GM19025 (cell line): ENCODE measurements at regions not wholly inside any gene's neighbourhood (a gene's known extent, or its start where the extent isn't known, plus 50 kb on each side); places are given as distances from the start of the nearest gene placed in this dataset.

ENCODE experiments used
- ATAC-seq: cut with Tn5 transposase; IDR thresholded peaks from one replicate; pipeline ENCODE4 v1.9.1; 2021; ENCODE audit warnings: mild to moderate bottlenecking, low read depth, moderate library complexity; ENCODE audit not compliant: unreplicated experiment

- ATAC-seq = no peak
Measured at GRCh38 chr15:96262097-96262496, 68.4 kb upstream of the NR2F2 start.

- no peak for ATAC-seq
Measured at GRCh38 chr15:96262549-96263489, 67.7 kb upstream of the NR2F2 start.

DNA sequence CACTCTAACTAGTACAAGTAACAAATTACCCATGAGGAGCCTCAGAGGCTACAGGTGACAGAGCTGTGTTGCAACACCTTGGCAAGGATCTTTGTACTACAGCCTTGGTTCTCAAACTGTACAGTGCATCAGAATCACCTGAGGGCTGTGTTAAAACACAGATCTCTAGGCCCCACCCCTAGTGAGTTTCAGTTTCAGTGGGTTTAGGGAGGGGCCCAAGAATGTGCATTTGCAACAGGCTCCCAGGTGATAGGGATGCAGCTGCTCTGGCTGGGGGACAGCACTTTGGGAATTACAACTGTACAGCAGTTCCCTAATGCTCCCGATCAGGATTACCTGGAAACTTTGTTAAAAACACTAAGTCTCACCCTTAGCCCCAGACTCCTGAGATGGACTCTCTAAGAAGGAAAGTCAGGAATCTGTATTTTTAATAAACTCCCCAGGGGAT, 66.1 kb upstream of the NR2F2 start:
- no peak for ATAC-seq

- no peak for ATAC-seq
Measured at GRCh38 chr15:96264801-96265515, 65.5 kb upstream of the NR2F2 start.

- no peak for ATAC-seq
Measured at GRCh38 chr15:96266456-96266855, 64.0 kb upstream of the NR2F2 start.

DNA sequence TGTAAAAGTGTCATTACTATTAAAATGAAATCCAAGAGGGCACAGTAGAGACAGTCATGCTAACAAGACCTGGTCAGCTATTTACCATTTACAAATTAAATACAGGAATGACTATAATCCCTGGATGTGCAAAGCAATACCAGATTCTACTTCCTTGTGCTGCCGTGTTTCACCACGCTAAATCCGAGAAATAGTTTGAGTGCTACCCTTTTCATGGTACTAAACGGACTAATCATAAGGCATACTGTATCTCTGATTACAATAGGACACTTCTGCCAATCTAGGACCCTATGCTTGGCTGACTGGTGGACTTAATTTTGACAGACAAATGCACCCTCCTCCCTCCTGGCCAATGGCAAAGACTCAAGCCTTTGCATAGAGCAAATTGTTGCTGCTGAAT, 63.0 kb upstream of the NR2F2 start:
- no peak for ATAC-seq

DNA sequence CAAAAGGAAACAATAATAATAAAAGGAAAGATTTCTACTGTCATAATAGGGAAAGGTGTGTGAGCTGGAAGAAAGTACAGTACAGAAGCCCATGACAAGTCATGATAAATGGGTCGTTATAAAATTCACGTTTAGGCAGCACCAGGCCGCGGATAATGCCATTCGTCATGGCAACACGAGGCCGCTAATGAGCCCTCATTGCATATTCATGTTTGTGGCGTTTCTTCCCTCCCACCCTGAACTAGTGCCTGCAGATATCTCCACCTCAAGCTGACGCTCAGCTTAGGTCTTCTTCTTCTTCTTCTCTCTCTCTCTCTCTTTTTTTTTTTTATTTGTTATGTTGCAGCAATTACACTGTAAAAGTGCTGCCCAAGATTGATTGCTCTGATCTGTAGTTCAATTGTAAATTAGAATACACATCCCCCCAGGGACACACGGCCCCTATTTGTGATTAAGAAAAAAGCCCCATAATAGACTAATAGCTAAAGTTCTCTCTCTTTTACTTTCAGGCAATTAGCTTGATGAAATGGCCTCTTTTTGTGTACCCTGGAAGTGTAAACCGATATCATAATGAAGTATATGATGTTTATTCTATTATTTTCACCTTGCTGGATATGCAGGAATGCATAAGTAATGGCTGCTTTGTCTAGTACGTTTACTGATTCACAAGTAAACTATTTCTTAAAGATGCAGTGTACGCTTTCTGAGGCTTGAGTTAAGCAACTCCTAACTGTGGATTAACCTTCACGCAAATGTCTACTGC, 61.9 kb upstream of the NR2F2 start:
- no peak for ATAC-seq

DNA sequence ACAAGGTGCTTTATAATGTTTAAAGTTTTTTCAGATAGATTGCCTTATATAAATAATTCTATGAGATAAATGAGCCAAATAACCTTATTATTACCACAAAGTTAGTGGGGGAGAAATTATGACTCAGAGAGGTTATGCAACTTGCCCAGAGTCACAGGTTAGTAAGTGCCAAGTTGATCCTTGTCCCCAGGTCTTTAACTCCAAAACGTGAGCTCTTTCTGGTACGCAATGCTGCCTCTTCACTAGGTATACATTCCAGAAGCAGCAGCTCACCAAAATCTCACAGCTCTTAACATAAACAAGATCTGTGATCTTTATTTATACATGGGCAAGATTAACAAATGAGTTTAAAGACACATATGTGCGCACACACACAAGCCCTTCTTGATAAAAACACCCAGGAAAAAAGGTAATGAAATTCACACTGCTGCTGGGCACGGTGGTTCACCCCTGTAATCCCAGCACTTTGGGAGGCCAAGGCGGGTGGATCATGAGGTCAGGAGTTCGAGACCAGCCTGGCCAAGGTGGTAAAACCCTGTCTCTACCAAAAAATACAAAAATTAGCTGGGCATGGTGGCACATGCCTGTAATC, 59.8 kb upstream of the NR2F2 start:
- ATAC-seq = no peak

GRCh38 chr15:96272427-96272826, 58.1 kb upstream of the NR2F2 start:
- ATAC-seq = no peak

- ATAC-seq = no peak
Measured at GRCh38 chr15:96273317-96274086, 57.0 kb upstream of the NR2F2 start.

DNA sequence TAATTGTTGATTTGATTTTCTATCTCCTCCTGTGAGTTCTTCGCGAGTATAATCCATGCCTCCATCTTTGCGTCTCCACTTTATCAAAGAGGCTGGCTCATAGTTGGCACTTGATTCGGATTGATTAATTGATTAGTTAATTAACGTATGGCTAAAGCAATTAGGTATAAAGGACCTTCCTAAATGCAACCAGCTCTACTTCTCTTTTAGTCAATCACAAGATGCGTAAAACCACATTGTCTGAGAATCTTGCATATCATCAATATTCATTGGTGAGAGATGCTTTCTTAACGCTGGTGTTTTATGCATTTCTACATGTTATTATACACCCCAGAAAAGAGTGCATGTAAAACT, 56.4 kb upstream of the NR2F2 start:
- ATAC-seq = no peak

DNA sequence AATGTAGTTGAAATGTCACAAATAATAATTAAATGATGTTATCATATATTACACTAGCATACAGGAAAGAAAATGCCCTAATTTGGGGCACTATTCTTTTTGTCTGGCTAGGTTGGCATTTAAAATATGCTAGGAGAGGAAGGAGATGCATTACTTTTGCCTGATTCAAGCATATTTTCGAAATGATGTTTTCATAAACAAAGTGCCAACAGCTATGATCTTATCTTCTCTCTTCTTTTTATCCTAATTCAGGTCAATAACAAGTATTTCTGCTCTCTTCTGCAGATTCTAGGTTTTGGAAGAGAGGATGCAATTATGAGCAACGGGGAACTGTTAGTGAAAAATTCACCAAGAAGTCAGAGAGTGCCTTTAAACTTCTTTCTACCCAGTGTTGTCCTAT, 55.8 kb upstream of the NR2F2 start:
- no peak for ATAC-seq

DNA sequence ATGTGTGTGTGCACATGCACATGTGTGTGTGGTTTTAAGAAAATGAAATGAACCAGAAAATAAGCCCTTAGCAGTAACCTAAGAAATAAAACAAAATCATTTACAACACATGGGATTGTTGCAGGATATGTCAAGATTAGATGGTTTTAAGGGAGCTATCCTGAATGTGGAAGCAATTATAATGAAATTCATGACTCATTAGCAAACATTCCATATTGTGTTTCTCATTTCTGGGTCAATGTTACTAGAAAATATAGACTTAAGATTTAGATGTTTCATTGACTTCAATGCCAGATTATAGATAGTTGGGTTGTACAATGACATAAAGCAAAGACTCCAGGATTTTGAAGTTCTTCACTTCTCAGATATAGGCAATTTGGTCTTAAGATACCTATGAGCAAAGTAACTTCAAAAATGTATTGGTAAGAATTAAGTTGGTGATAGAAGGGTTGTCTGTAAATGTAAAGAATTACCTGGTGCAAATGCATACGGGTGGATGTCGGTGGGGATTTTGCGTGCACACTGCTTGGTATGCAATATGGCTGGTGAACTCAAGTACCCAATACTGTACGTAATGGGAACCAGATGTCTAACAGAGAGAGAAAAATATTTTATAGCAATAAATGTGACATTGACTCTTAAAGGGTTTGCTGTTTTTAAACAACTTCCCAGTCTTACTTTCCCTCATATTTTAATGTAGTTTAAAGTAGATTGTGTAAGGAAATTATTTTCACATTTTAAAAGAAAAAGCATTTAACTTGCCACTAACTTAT, 53.9 kb upstream of the NR2F2 start:
- ATAC-seq = no peak
